K562 (cell line): ENCODE measurements at regions not wholly inside any gene's neighbourhood (a gene's known extent, or its start where the extent isn't known, plus 50 kb on each side); places are given as distances from the start of the nearest gene placed in this dataset.

Experiments
- ADNP ChIP-seq: fragments of 200-800 bp; sonication (Bioruptor generic); IDR thresholded peaks from 2 replicates; pipeline ENCODE4 v1.6.1; 2016; ENCODE audit warnings: missing genetic modification characterization, missing compliant biosample characterization
- CBFA2T3 ChIP-seq: fragments of 450-650 bp; IDR thresholded peaks from 2 replicates; pipeline ENCODE4 v1.6.1; 2017
- ESRRB ChIP-seq: fragments of 250-450 bp; sonication (Bioruptor Pico); IDR thresholded peaks from 2 replicates; pipeline ENCODE4 v1.5.0; 2020; ENCODE audit warnings: mild to moderate bottlenecking, moderate library complexity, borderline replicate concordance
- GTF2F1 ChIP-seq: IDR thresholded peaks from 2 replicates; pipeline ENCODE4 v1.6.1; 2011; ENCODE audit warnings: low read depth, low read length, improper control_type of control experiment
- MAX ChIP-seq: sonication (generic); formaldehyde crosslinking; IDR thresholded peaks from 2 replicates; pipeline ENCODE4 v1.9.0; 2022; ENCODE audit warnings: mild to moderate bottlenecking, missing genetic modification reagents
- MBD1 ChIP-seq: fragments of 250-450 bp; sonication (Bioruptor Pico); IDR thresholded peaks from 2 replicates; pipeline ENCODE4 v1.8.0; 2022; ENCODE audit warnings: inconsistent platforms
- MGA ChIP-seq: fragments of 450-650 bp; IDR thresholded peaks from 2 replicates; pipeline ENCODE4 v1.6.1; 2016; ENCODE audit warnings: mild to moderate bottlenecking, moderate library complexity
- NFIC ChIP-seq: fragments of 450-650 bp; IDR thresholded peaks from 2 replicates; pipeline ENCODE4 v1.6.1; 2017; ENCODE audit warnings: mild to moderate bottlenecking, inconsistent platforms
- NONO ChIP-seq, 2 experiments: fragments of 200-400 bp in 1 of 2; fragments of 450-650 bp in 1 of 2; formaldehyde crosslinking in 1 of 2; IDR thresholded peaks; 2 replicates each; pipeline ENCODE4 v1.6.1; 2017; ENCODE audit warnings: low read depth in 2 of 2, mild to moderate bottlenecking in 2 of 2, moderate library complexity in 2 of 2, low read length in 1 of 2
- PTBP1 ChIP-seq: fragments of 200-400 bp; formaldehyde crosslinking; IDR thresholded peaks from 2 replicates; pipeline ENCODE4 v1.6.1; 2017; ENCODE audit warnings: low read depth, low read length
- RBM39 ChIP-seq: fragments of 200-400 bp; formaldehyde crosslinking; optimal IDR thresholded peaks from 2 replicates; pipeline ENCODE3; 2018; ENCODE audit warnings: low read depth, low read length
- SETDB1 ChIP-seq: IDR thresholded peaks from one replicate; pipeline ENCODE4 v1.6.1; 2012; ENCODE audit warnings: low read length, control low read depth, inconsistent platforms
- SMARCA4 ChIP-seq: fragments of 450-650 bp; IDR thresholded peaks from 2 replicates; pipeline ENCODE4 v1.6.1; 2016
- SMARCA5 ChIP-seq: fragments of 450-650 bp; IDR thresholded peaks from 2 replicates; pipeline ENCODE4 v1.6.1; 2016
- TFAM ChIP-seq: fragments of 250-450 bp; sonication (Bioruptor Pico); conservative IDR thresholded peaks from 2 replicates; pipeline ENCODE4 v1.5.0; 2021; ENCODE audit warnings: mild to moderate bottlenecking, moderate library complexity
- ZNF511 ChIP-seq: sonication (generic); formaldehyde crosslinking; IDR thresholded peaks from 2 replicates; pipeline ENCODE4 v1.8.0; 2022; ENCODE audit warnings: mild to moderate bottlenecking, missing genetic modification reagents
- ZNF57 ChIP-seq: fragments of 450-650 bp; formaldehyde crosslinking; IDR thresholded peaks from 2 replicates; pipeline ENCODE4 v1.4.0; 2020; ENCODE audit warnings: mild to moderate bottlenecking, moderate library complexity

GRCh38 chr3:182460303-182460702 lies 333.0 kb upstream of the ATP11B start (continued):
- no peak for TF ChIP-seq MGA
- no peak for TF ChIP-seq TFAM (CRISPR knock-in tag)
- peak; percentile 44; the same call in 1 of the 2 replicates for TF ChIP-seq SMARCA4
- no peak for TF ChIP-seq ADNP
- no peak for TF ChIP-seq SETDB1
- TF ChIP-seq SMARCA5 = no peak
- TF ChIP-seq ZNF57 (CRISPR knock-in tag) = no peak
- TF ChIP-seq RBM39 = no peak
- TF ChIP-seq PTBP1 = no peak
- TF ChIP-seq NFIC = 0 out of 2 replicates have a peak, but pooled peaks have one; percentile 8
- no peak for TF ChIP-seq MAX
- TF ChIP-seq CBFA2T3 = peak; percentile 62
- no peak for TF ChIP-seq NONO (IDR thresholded peaks at IDR 0.05; ENCODE audit: low read depth in 2 of 2, low read length in 1 of 2)
- no peak for TF ChIP-seq GTF2F1
- no peak for TF ChIP-seq ESRRB
- TF ChIP-seq MBD1 (CRISPR knock-in tag) = no peak
- TF ChIP-seq ZNF511 (CRISPR knock-in tag) = no peak
